IPS-NIHi7 (cell line): ENCODE measurements at regions not wholly inside any gene's neighbourhood (a gene's known extent, or its start where the extent isn't known, plus 50 kb on each side); places are given as distances from the start of the nearest gene placed in this dataset.
"Not testable (repeated sequence)": the region's sequence is repeated elsewhere in the genome, so short reads cannot be mapped to it uniquely, and the experiment has no call there.

Experiments
- DNase-seq: peaks from one replicate; pipeline ENCODE4 v3.0.0; 2012; ENCODE audit warnings: mixed read lengths; ENCODE audit errors: extremely low spot score

GRCh38 chr1:108314815-108315214 lies 70.9 kb upstream of the NBPF4 start:
- no peak for DNase-seq

DNA sequence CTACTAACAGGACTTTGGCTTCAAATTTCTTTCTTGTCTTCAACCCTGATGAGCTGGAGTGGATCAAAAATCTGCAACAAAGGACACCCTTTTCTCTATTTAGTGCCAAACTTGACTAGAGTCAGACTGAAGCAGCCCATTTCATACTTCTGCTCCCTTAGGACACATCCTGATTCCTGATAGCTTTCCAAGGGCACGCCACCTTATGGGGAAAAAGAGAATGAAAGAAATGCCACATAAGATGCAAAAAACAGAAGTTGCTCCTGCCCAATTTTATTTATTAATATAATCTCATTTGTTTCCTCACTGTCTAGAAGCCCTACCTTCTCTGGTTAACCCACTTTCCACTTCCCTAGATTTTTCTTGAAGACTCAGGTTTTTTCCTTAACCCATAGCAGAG lies 72.7 kb upstream of the NBPF4 start:
- DNase-seq = peak; percentile 27

DNA sequence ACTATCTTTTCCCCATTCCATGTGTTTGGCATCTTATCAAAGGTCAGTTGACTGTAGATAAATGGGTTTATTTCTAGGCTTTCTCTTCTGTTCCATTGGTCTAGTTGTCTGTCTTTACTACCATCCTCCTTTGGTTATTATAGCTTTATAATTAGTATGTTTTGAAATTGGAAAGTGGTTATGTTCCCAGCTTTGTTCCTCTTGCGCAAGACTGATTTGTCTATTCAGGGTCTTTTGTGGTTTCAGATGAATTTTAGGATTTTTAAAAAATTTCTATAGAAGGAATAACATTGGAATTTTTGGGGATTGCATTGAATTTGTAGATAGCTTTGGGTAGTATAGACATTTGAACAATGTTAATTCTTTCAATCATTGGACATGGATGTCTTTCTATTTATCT lies 77.0 kb upstream of the NBPF4 start:
- no peak for DNase-seq

DNA sequence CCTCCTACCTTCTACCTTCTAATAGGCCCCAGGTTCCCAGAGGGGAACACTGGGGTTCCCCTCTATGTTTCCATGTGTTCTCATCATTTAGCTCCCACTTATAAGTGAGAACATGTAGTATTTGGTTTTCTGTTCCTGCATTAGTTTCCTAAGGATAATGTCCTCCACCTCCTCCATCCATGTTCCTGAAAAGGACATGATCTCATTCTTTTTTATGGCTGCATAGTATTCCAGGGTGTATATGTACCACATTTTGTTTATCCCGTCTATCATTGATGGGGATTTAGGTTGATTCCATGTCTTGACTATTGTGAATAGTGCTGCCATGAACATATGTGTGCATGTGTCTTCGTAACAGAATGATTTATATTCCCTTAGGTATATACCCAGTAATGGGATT lies 81.5 kb upstream of the NBPF4 start:
- not testable (repeated sequence) for DNase-seq

GRCh38 chr1:108327534-108328466 lies 83.9 kb upstream of the NBPF4 start:
- DNase-seq = peak; percentile 48

- DNase-seq = no peak
These were observed 102.1 kb upstream of the NBPF4 start for GRCh38 chr1:108345776-108346531.

GRCh38 chr1:108357802-108358201 lies 92.3 kb upstream of the NBPF6 start:
- no peak for DNase-seq

DNA sequence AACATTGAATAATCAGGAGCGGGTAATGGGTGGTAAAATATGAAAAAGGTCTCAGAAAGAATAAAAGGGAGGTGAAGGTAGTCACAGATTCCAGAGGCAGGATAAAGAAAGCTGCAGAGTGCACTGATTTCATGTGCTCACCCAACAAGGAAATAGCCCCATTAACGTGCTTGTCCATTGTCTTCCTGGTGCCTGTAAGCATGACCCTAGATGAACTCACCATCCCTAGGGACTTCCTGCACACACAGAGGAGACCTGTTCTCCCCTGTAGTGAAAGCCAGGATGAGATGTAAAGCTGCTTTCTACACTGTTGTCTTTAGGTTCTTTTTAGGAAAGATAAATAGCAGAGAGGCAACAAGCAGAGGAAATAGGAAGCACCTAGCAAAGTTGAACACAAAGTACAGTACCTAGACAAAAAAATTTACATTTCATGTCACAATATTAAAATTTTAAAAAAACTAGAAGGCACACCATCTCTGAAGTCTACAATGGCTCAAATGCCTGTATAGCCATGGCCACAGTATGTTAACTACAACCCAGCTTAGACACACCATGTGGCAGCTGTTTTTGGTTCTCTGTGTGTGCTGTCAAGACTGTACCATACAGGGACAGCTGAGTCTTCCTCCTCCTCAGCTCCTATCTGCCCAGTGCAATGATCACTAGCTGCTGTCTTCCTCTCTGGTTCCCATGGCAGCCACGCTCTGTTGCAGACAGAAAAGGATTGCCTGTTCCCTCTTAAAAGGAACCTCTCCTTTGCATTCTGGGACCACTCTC lies 69.9 kb upstream of the NBPF6 start:
- DNase-seq = not testable (repeated sequence)
